Calu3 (cell line): ENCODE measurements at regions not wholly inside any gene's neighbourhood (a gene's known extent, or its start where the extent isn't known, plus 50 kb on each side); places are given as distances from the start of the nearest gene placed in this dataset.

Experiments used
- BruUV-seq: library from RNA; stranded (reverse); fragments of 400-500 nt; replicated peaks from 2 replicates; lab custom pipeline; 2021; lab: Mats Ljungman, UMichigan
- CTCF ChIA-PET: fragments of 300-600 bp; sonication (Branson Sonifier 250); formaldehyde crosslinking; loops from one replicate; lab custom pipeline; 2022; ENCODE audit warnings: antibody characterized with exemption; lab: Charles Lee
- DNase-seq: peaks from one replicate; pipeline ENCODE4 v3.0.0; 2022
- H3K27ac Mint-ChIP-seq: one replicate; pipeline ENCODE4 v1.8.0; 2022; ENCODE audit warnings: mixed read lengths; ENCODE audit not compliant: unreplicated experiment
- H3K27me3 Mint-ChIP-seq: one replicate; pipeline ENCODE4 v1.8.0; 2022; ENCODE audit warnings: mixed read lengths; ENCODE audit not compliant: unreplicated experiment
- H3K36me3 Mint-ChIP-seq: one replicate; pipeline ENCODE4 v1.8.0; 2022; ENCODE audit warnings: mild to moderate bottlenecking, moderate library complexity, mixed read lengths; ENCODE audit not compliant: insufficient read depth, unreplicated experiment
- H3K4me1 Mint-ChIP-seq: one replicate; pipeline ENCODE4 v1.8.0; 2022; ENCODE audit warnings: mild to moderate bottlenecking, low read depth, mixed read lengths; ENCODE audit not compliant: unreplicated experiment
- H3K4me3 Mint-ChIP-seq: one replicate; pipeline ENCODE4 v1.8.0; 2022; ENCODE audit warnings: mild to moderate bottlenecking, low read depth, moderate library complexity, mixed read lengths; ENCODE audit not compliant: unreplicated experiment
- H3K9me3 Mint-ChIP-seq: one replicate; pipeline ENCODE4 v1.8.0; 2022; ENCODE audit warnings: low read depth, mixed read lengths; ENCODE audit not compliant: unreplicated experiment
- intact Hi-C: fragments of 100-400 bp; cut with micrococcal nuclease; formaldehyde crosslinking; loops from one replicate; pipeline ENCODE4 v1.10.0; 2022; ENCODE audit not compliant: unreplicated experiment
- TF ChIP-seq, protein P1 (sequence below): fragments of 200-600 bp; IDR thresholded peaks from one replicate; pipeline ENCODE4 v1.8.0; 2022; ENCODE audit warnings: antibody characterized with exemption; ENCODE audit not compliant: unreplicated experiment

DNA sequence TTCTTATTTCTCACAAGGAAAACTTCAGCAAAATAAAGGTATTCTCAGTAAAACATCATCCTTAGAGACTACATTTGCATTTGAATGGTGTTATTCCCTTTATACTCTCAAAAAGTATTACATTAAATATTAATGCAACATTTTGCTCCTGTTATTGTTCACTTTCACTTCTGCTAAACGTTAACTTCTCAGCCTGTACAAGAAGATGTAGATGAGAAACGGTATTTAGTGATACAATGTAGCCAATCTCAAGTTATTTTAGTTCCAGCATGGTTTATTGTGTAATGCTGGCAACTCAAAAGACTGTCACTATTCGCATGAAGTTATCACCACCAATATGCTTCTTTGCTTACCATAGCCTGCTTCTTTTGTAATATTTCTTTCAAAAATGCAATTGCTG is 514.1 kb downstream of the CPS1 start:
- no TSS peak for BruUV-seq
- no peak for DNase-seq
- CTCF ChIA-PET = no interaction called here
- TF ChIP-seq, protein P1, sequence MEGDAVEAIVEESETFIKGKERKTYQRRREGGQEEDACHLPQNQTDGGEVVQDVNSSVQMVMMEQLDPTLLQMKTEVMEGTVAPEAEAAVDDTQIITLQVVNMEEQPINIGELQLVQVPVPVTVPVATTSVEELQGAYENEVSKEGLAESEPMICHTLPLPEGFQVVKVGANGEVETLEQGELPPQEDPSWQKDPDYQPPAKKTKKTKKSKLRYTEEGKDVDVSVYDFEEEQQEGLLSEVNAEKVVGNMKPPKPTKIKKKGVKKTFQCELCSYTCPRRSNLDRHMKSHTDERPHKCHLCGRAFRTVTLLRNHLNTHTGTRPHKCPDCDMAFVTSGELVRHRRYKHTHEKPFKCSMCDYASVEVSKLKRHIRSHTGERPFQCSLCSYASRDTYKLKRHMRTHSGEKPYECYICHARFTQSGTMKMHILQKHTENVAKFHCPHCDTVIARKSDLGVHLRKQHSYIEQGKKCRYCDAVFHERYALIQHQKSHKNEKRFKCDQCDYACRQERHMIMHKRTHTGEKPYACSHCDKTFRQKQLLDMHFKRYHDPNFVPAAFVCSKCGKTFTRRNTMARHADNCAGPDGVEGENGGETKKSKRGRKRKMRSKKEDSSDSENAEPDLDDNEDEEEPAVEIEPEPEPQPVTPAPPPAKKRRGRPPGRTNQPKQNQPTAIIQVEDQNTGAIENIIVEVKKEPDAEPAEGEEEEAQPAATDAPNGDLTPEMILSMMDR = no peak
- Mint-ChIP-seq H3K4me3 (no peak overlapping the region), H3K36me3 (no peaks in the 10 kb centered on the region), H3K27ac (no peak overlapping the region), H3K4me1 (peaks cover 10% of the 10 kb centered on the region), H3K27me3 (no peaks in the 10 kb centered on the region), H3K9me3 (no peaks in the 10 kb centered on the region)
- intact Hi-C loops = no loop called here

DNA sequence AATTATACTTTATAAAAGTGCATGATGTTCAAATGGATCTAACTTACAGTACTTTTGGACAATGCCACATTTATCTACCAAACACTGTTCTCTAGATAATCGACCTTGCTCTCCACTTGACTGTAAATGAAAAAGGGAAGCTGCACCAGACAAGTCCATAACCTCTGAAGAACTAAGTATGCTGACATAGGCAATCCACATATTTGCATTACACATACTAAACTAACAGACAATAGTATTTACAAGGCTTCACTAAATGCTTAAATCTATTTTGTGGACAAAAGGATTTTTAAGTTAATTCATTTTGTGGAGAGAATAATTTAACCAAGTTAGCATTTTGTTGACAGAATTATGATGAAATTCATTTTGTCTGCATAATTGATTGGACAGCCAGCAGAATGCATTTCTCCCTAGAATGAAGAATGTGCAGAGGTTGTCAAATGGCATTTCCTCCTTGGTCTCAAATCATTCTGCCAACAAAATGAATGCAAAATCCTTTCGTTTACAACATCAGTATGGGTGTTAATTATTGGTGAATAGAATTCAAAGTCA is 520.9 kb downstream of the CPS1 start:
- H3K9me3 Mint-ChIP-seq = no peaks in the 10 kb centered on the region
- TF ChIP-seq, protein P1 = no peak
- H3K4me1 Mint-ChIP-seq = peaks cover 6% of the 10 kb centered on the region
- H3K4me3 Mint-ChIP-seq = no peak overlapping the region
- CTCF ChIA-PET = interaction anchor here (0.5 kb wide), 1 partner anchor 72 kb away, joined by 3 read pairs; no protein-coding TSS in a partner anchor
- no peak for DNase-seq
- H3K27me3 Mint-ChIP-seq = no peaks in the 10 kb centered on the region
- BruUV-seq = no TSS peak
- intact Hi-C loops = loop anchor here (5.0 kb wide), 1 partner anchor 460 kb away; no protein-coding TSS in a partner anchor
- no peak overlapping the region for H3K27ac Mint-ChIP-seq
- no peaks in the 10 kb centered on the region for H3K36me3 Mint-ChIP-seq

DNA sequence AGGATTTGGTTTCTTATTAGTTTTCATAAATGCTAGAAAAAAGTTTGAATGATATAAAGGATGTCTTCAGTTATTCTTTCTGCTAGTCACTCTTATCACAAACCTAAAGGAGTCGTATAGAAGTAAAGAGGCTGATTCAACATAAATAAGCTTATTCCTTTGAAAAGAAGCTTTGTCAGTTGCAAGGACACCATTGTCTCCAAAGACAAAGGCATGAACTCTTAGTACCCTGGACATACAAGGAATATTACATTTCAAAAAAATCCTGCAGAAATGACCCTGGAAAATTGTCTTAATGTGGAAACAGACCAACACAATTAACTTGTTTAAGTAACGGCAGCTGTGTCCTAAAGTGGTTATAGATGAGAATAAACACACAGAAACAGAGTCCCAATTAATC is 528.0 kb downstream of the CPS1 start:
- H3K9me3 Mint-ChIP-seq = no peaks in the 10 kb centered on the region
- intact Hi-C loops = loop anchor here (2.0 to 10.0 kb wide), 3 partner anchors 48 to 660 kb away; no protein-coding TSS in a partner anchor
- TF ChIP-seq, protein P1 = no peak
- H3K27me3 Mint-ChIP-seq = no peaks in the 10 kb centered on the region
- no peak overlapping the region for H3K27ac Mint-ChIP-seq
- DNase-seq = no peak
- no peaks in the 10 kb centered on the region for H3K36me3 Mint-ChIP-seq
- peaks cover 22% of the 10 kb centered on the region for H3K4me1 Mint-ChIP-seq
- CTCF ChIA-PET = interaction anchor here (0.7 kb wide), 1 partner anchor 73 kb away, joined by 3 read pairs; no protein-coding TSS in a partner anchor
- no TSS peak for BruUV-seq
- H3K4me3 Mint-ChIP-seq = no peak overlapping the region

DNA sequence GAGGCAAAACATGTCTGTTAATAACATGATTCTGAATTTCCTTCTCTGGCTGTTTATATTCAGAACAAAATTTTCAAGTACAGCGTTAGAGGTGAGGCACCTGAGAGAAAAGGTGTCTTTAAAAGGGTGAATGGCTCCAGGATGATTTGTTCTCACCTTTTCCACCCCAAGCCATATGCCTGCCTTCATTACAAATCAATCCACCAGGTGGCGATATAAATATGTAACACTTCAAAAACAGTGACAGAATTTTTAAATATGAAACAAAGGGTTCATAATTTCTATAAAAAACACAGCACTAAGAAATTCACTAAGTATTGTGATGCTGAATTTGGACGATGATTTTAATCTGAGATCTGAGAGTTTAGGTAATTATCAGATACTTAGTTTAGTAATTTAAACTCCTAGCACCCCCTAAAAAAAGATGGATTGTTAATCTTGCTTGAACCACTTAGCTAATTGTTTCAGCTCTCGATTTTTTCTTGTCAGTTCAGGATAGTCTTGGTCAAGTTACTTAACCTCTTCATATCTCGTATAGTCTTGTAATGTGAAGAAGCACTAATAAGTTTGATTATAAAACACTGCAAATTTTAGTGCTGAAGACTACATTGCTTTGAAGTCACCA is 528.8 kb downstream of the CPS1 start:
- peak overlapping the region; percentile 56 for H3K27ac Mint-ChIP-seq
- peaks cover 22% of the 10 kb centered on the region for H3K4me1 Mint-ChIP-seq
- BruUV-seq = no TSS peak
- H3K36me3 Mint-ChIP-seq = no peaks in the 10 kb centered on the region
- no peak overlapping the region for H3K4me3 Mint-ChIP-seq
- DNase-seq = peak; percentile 62
- TF ChIP-seq, protein P1 = peak; percentile 54
- CTCF ChIA-PET = interaction anchor here (1.3 to 3.3 kb wide), 2 partner anchors 43 to 73 kb away, joined by 6 to 17 read pairs; no protein-coding TSS in a partner anchor
- H3K27me3 Mint-ChIP-seq = no peaks in the 10 kb centered on the region
- H3K9me3 Mint-ChIP-seq = no peaks in the 10 kb centered on the region
- intact Hi-C loops = loop anchor here (1.0 to 10.0 kb wide), 5 partner anchors 48 to 660 kb away; no protein-coding TSS in a partner anchor
